Thymus (tissue), 11 donors: ENCODE measurements at regions not wholly inside any gene's neighbourhood (a gene's known extent, or its start where the extent isn't known, plus 50 kb on each side); places are given as distances from the start of the nearest gene placed in this dataset.

Source experiments
- DNase-seq, 9 donors: peaks; one replicate each; pipeline ENCODE4 v3.0.0-alpha.2; 2013; ENCODE audit warnings: low spot score in 9 of 9, low read depth in 6 of 9, missing footprints in 1 of 9
- H3K27ac ChIP-seq, 2 donors: one replicate each; pipeline ENCODE4 v1.5.1; 2013; ENCODE audit warnings: control low read depth in 1 of 2, low read depth in 1 of 2, low read length in 1 of 2, mild to moderate bottlenecking in 1 of 2, moderate library complexity in 1 of 2
- H3K27me3 ChIP-seq, 2 donors: one replicate each; pipeline ENCODE4 v1.5.1; 2013; ENCODE audit warnings: low read length in 1 of 2; ENCODE audit not compliant: control insufficient read depth in 2 of 2, insufficient read depth in 1 of 2
- H3K36me3 ChIP-seq, 2 donors: one replicate each; pipeline ENCODE4 v1.5.1; 2013; ENCODE audit warnings: low read length in 1 of 2, mild to moderate bottlenecking in 1 of 2, moderate library complexity in 1 of 2; ENCODE audit not compliant: control insufficient read depth in 2 of 2, insufficient read depth in 2 of 2
- H3K4me1 ChIP-seq, 2 donors: one replicate each; pipeline ENCODE4 v1.5.1; 2013; ENCODE audit warnings: low read length in 2 of 2; ENCODE audit not compliant: control insufficient read depth in 2 of 2, insufficient read depth in 2 of 2
- H3K4me3 ChIP-seq, 2 donors: one replicate each; pipeline ENCODE4 v1.5.1; 2013; ENCODE audit warnings: low read length in 2 of 2, control low read depth in 1 of 2, mild to moderate bottlenecking in 1 of 2
- H3K9me3 ChIP-seq, 2 donors: one replicate each; pipeline ENCODE4 v1.5.1; 2013; ENCODE audit warnings: low read length in 1 of 2, mild to moderate bottlenecking in 1 of 2; ENCODE audit not compliant: control insufficient read depth in 2 of 2, insufficient read depth in 1 of 2
- WGBS: extraction: QIAGEN DNeasy Blood & Tissue Kit; methylation state at CpG from one replicate; pipeline ENCODE4 v1.1.7; 2013; 5-methylcytosine and 5-hydroxymethylcytosine counted together
- donor health status: healthy.

- no peak overlapping the region for H3K27ac ChIP-seq
- WGBS: 97% methylated on average over 5 of the region's 5 CpGs
- H3K36me3 ChIP-seq: no peaks in the 10 kb centered on the region
- H3K27me3 ChIP-seq: no peaks in the 10 kb centered on the region
- no peak overlapping the region for H3K4me3 ChIP-seq
- no peaks in the 10 kb centered on the region for H3K4me1 ChIP-seq
- no peak for DNase-seq
- H3K9me3 ChIP-seq: no peaks in the 10 kb centered on the region
Measured at GRCh38 chr15:38724827-38725226, 160.2 kb upstream of the RASGRP1 start.

- H3K9me3 ChIP-seq: no peaks in the 10 kb centered on the region
- H3K27me3 ChIP-seq: no peaks in the 10 kb centered on the region
- no peak overlapping the region for H3K4me3 ChIP-seq
- no peak overlapping the region for H3K27ac ChIP-seq
- H3K36me3 ChIP-seq: no peaks in the 10 kb centered on the region
- DNase-seq: no peak
- WGBS: 93% methylated on average over 1 of the region's 1 CpG
- no peaks in the 10 kb centered on the region for H3K4me1 ChIP-seq
Measured at GRCh38 chr15:38726187-38726586, 161.6 kb upstream of the RASGRP1 start.

- Histone ChIP-seq H3K4me3 (no peak overlapping the region), H3K4me1 (no peaks in the 10 kb centered on the region), H3K27ac (no peak overlapping the region), H3K36me3 (no peaks in the 10 kb centered on the region), H3K9me3 (no peaks in the 10 kb centered on the region), H3K27me3 (no peaks in the 10 kb centered on the region)
- DNase-seq: no peak
Measured at GRCh38 chr15:38733331-38733730, 168.7 kb upstream of the RASGRP1 start.

- Histone ChIP-seq H3K36me3 (no peaks in the 10 kb centered on the region), H3K4me1 (no peaks in the 10 kb centered on the region), H3K27me3 (no peaks in the 10 kb centered on the region), H3K27ac (no peak overlapping the region), H3K4me3 (no peak overlapping the region), H3K9me3 (no peaks in the 10 kb centered on the region)
- WGBS: 95% methylated on average over 5 of the region's 5 CpGs
- no peak for DNase-seq
Measured at GRCh38 chr15:38740206-38740605, 175.6 kb upstream of the RASGRP1 start.

- Histone ChIP-seq H3K4me3 (no peak overlapping the region), H3K9me3 (no peaks in the 10 kb centered on the region), H3K4me1 (no peaks in the 10 kb centered on the region), H3K27me3 (no peaks in the 10 kb centered on the region), H3K27ac (no peak overlapping the region), H3K36me3 (no peaks in the 10 kb centered on the region)
- WGBS: 47% methylated on average over 3 of the region's 3 CpGs
- DNase-seq: no peak
Measured at GRCh38 chr15:38743147-38743546, 178.5 kb upstream of the RASGRP1 start.

- Histone ChIP-seq H3K36me3 (no peaks in the 10 kb centered on the region), H3K27ac (no peak overlapping the region), H3K27me3 (no peaks in the 10 kb centered on the region), H3K4me3 (no peak overlapping the region), H3K9me3 (no peaks in the 10 kb centered on the region), H3K4me1 (no peaks in the 10 kb centered on the region)
- no peak for DNase-seq
- WGBS: 97% methylated on average over 1 of the region's 1 CpG
Measured at GRCh38 chr15:38745126-38745525, 180.5 kb upstream of the RASGRP1 start.

- Histone ChIP-seq H3K4me3 (no peak overlapping the region), H3K9me3 (no peaks in the 10 kb centered on the region), H3K27ac (no peak overlapping the region), H3K27me3 (no peaks in the 10 kb centered on the region), H3K4me1 (no peaks in the 10 kb centered on the region), H3K36me3 (no peaks in the 10 kb centered on the region)
- 87% methylated on average over 3 of the region's 3 CpGs for WGBS
- DNase-seq: no peak
Measured at GRCh38 chr15:38745626-38746025, 181.0 kb upstream of the RASGRP1 start.

GRCh38 chr15:38746211-38746610 lies 181.6 kb upstream of the RASGRP1 start:
- no peaks in the 10 kb centered on the region for H3K27me3 ChIP-seq
- WGBS: 97% methylated on average over 1 of the region's 1 CpG
- H3K27ac ChIP-seq: no peak overlapping the region
- no peaks in the 10 kb centered on the region for H3K36me3 ChIP-seq
- no peak overlapping the region for H3K4me3 ChIP-seq
- no peaks in the 10 kb centered on the region for H3K4me1 ChIP-seq
- H3K9me3 ChIP-seq: no peaks in the 10 kb centered on the region
- DNase-seq: no peak

GRCh38 chr15:38748710-38749109 lies 184.1 kb upstream of the RASGRP1 start:
- WGBS: 94% methylated on average over 2 of the region's 2 CpGs

GRCh38 chr15:38750786-38751185 lies 186.2 kb upstream of the RASGRP1 start:
- Histone ChIP-seq H3K27me3 (no peaks in the 10 kb centered on the region), H3K27ac (no peak overlapping the region), H3K36me3 (no peaks in the 10 kb centered on the region), H3K9me3 (no peaks in the 10 kb centered on the region), H3K4me1 (no peaks in the 10 kb centered on the region), H3K4me3 (no peak overlapping the region)
- peak in 1 of 9 donors; percentile 3 for DNase-seq
- WGBS: 92% methylated on average over 5 of the region's 5 CpGs

More at GRCh38 chr15:38748710-38749109, 184.1 kb upstream of the RASGRP1 start:
- Histone ChIP-seq H3K4me3 (no peak overlapping the region), H3K27ac (no peak overlapping the region), H3K4me1 (no peaks in the 10 kb centered on the region), H3K9me3 (no peaks in the 10 kb centered on the region), H3K36me3 (no peaks in the 10 kb centered on the region), H3K27me3 (no peaks in the 10 kb centered on the region)
- no peak for DNase-seq
